Skeletal muscle tissue (tissue), 3 donors: ENCODE measurements at regions not wholly inside any gene's neighbourhood (a gene's known extent, or its start where the extent isn't known, plus 50 kb on each side); places are given as distances from the start of the nearest gene placed in this dataset.

Source experiments
- H3K27ac ChIP-seq: one replicate; pipeline ENCODE4 v1.7.0; 2013; ENCODE audit warnings: mild to moderate bottlenecking, low read depth, low read length, inconsistent platforms
- H3K27me3 ChIP-seq, 3 donors: one replicate each; pipeline ENCODE4 v1.7.0; 2013; ENCODE audit warnings: low read length in 3 of 3; ENCODE audit not compliant: control insufficient read depth in 3 of 3, insufficient read depth in 3 of 3
- H3K36me3 ChIP-seq, 3 donors: one replicate each; pipeline ENCODE4 v1.7.0; 2013; ENCODE audit warnings: low read length in 3 of 3; ENCODE audit not compliant: control insufficient read depth in 3 of 3, insufficient read depth in 3 of 3
- H3K4me1 ChIP-seq, 3 donors: one replicate each; pipeline ENCODE4 v1.7.0; 2013; ENCODE audit warnings: low read length in 3 of 3, mild to moderate bottlenecking in 3 of 3; ENCODE audit not compliant: control insufficient read depth in 3 of 3, insufficient read depth in 3 of 3
- H3K4me3 ChIP-seq, 3 donors: one replicate each; pipeline ENCODE4 v1.7.0; 2013; ENCODE audit warnings: low read length in 3 of 3
- H3K9ac ChIP-seq, 3 donors: one replicate each; pipeline ENCODE4 v1.7.0; 2013; ENCODE audit warnings: low read length in 3 of 3, mild to moderate bottlenecking in 3 of 3, moderate library complexity in 2 of 3, low read depth in 1 of 3
- H3K9me3 ChIP-seq, 3 donors: one replicate each; pipeline ENCODE4 v1.7.0; 2013; ENCODE audit warnings: low read length in 3 of 3; ENCODE audit not compliant: control insufficient read depth in 3 of 3
- donor health status: Osteomylitis.

GRCh38 chr22:48098243-48098920 is 1335.9 kb downstream of the TBC1D22A start:
- H3K9ac ChIP-seq = no peak overlapping the region
- H3K27me3 ChIP-seq = peaks cover 4 to 35% (median 24%) of the 10 kb centered on the region in 3 donors
- H3K36me3 ChIP-seq = no peaks in the 10 kb centered on the region
- H3K9me3 ChIP-seq = no peaks in the 10 kb centered on the region
- H3K27ac ChIP-seq = no peak overlapping the region
- no peaks in the 10 kb centered on the region for H3K4me1 ChIP-seq
- H3K4me3 ChIP-seq = no peak overlapping the region

- H3K4me3 ChIP-seq = no peak overlapping the region
- H3K27ac ChIP-seq = no peak overlapping the region
- no peaks in the 10 kb centered on the region for H3K36me3 ChIP-seq
- no peaks in the 10 kb centered on the region for H3K4me1 ChIP-seq
- no peak overlapping the region for H3K9ac ChIP-seq
- H3K27me3 ChIP-seq = peaks cover 0 to 29% (median 18%) of the 10 kb centered on the region in 3 donors
- H3K9me3 ChIP-seq = no peaks in the 10 kb centered on the region
Observed at GRCh38 chr22:48097723-48098122, 1335.3 kb downstream of the TBC1D22A start.

GRCh38 chr22:48096851-48097665 is 1334.6 kb downstream of the TBC1D22A start:
- Histone ChIP-seq H3K4me1 (no peaks in the 10 kb centered on the region), H3K27me3 (peaks cover 0 to 26% (median 15%) of the 10 kb centered on the region in 3 donors), H3K9ac (no peak overlapping the region), H3K4me3 (no peak overlapping the region), H3K9me3 (no peaks in the 10 kb centered on the region), H3K27ac (no peak overlapping the region), H3K36me3 (no peaks in the 10 kb centered on the region)

- H3K9ac ChIP-seq = no peak overlapping the region
- no peak overlapping the region for H3K27ac ChIP-seq
- peaks cover 0 to 32% (median 15%) of the 10 kb centered on the region in 3 donors for H3K27me3 ChIP-seq
- no peak overlapping the region for H3K4me3 ChIP-seq
- H3K9me3 ChIP-seq = no peaks in the 10 kb centered on the region
- no peaks in the 10 kb centered on the region for H3K4me1 ChIP-seq
- H3K36me3 ChIP-seq = no peaks in the 10 kb centered on the region
Observed at GRCh38 chr22:48096411-48096810, 1334.0 kb downstream of the TBC1D22A start.

GRCh38 chr22:48093981-48094380 is 1331.5 kb downstream of the TBC1D22A start:
- no peaks in the 10 kb centered on the region for H3K9me3 ChIP-seq
- H3K27ac ChIP-seq = no peak overlapping the region
- H3K9ac ChIP-seq = no peak overlapping the region
- no peaks in the 10 kb centered on the region for H3K36me3 ChIP-seq
- no peak overlapping the region for H3K4me3 ChIP-seq
- peaks cover 4 to 11% (median 7%) of the 10 kb centered on the region in 3 donors for H3K4me1 ChIP-seq
- peaks cover 0 to 21% (median 4%) of the 10 kb centered on the region in 3 donors for H3K27me3 ChIP-seq

GRCh38 chr22:48092866-48093265 is 1330.4 kb downstream of the TBC1D22A start:
- Histone ChIP-seq H3K9me3 (no peaks in the 10 kb centered on the region), H3K27me3 (peaks cover 0 to 20% (median 3%) of the 10 kb centered on the region in 3 donors), H3K36me3 (no peaks in the 10 kb centered on the region), H3K4me3 (no peak overlapping the region), H3K9ac (no peak overlapping the region), H3K4me1 (peaks cover 4 to 11% (median 7%) of the 10 kb centered on the region in 3 donors), H3K27ac (no peak overlapping the region)

GRCh38 chr22:48091656-48092223 is 1329.3 kb downstream of the TBC1D22A start:
- Histone ChIP-seq H3K4me3 (no peak overlapping the region), H3K27ac (no peak overlapping the region), H3K36me3 (no peaks in the 10 kb centered on the region), H3K9me3 (no peaks in the 10 kb centered on the region), H3K9ac (no peak overlapping the region), H3K27me3 (peaks cover 0 to 11% (median 3%) of the 10 kb centered on the region in 3 donors), H3K4me1 (peaks cover 4 to 11% (median 7%) of the 10 kb centered on the region in 3 donors)

GRCh38 chr22:48091060-48091650 is 1328.7 kb downstream of the TBC1D22A start:
- H3K4me3 ChIP-seq = no peak overlapping the region
- no peaks in the 10 kb centered on the region for H3K9me3 ChIP-seq
- no peaks in the 10 kb centered on the region for H3K36me3 ChIP-seq
- peaks cover 0 to 11% (median 3%) of the 10 kb centered on the region in 3 donors for H3K27me3 ChIP-seq
- no peak overlapping the region for H3K27ac ChIP-seq
- H3K9ac ChIP-seq = no peak overlapping the region
- peaks cover 4 to 11% (median 7%) of the 10 kb centered on the region in 3 donors for H3K4me1 ChIP-seq

- no peak overlapping the region for H3K27ac ChIP-seq
- no peaks in the 10 kb centered on the region for H3K9me3 ChIP-seq
- peaks cover 0 to 8% (median 3%) of the 10 kb centered on the region in 3 donors for H3K27me3 ChIP-seq
- peak overlapping the region; percentile 32 to 57 (median 47) for H3K9ac ChIP-seq
- H3K4me3 ChIP-seq = peak overlapping the region; percentile 32 to 52 (median 48)
- no peaks in the 10 kb centered on the region for H3K36me3 ChIP-seq
- H3K4me1 ChIP-seq = peaks cover 4 to 11% (median 7%) of the 10 kb centered on the region in 3 donors
Observed at GRCh38 chr22:48090332-48090672, 1327.9 kb downstream of the TBC1D22A start.
